ENCODE measurements at regions not wholly inside any gene's neighbourhood (a gene's known extent, or its start where the extent isn't known, plus 50 kb on each side); places are given as distances from the start of the nearest gene placed in this dataset.
"Not testable (repeated sequence)": the region's sequence is repeated elsewhere in the genome, so short reads cannot be mapped to it uniquely, and the experiment has no call there.

DNA sequence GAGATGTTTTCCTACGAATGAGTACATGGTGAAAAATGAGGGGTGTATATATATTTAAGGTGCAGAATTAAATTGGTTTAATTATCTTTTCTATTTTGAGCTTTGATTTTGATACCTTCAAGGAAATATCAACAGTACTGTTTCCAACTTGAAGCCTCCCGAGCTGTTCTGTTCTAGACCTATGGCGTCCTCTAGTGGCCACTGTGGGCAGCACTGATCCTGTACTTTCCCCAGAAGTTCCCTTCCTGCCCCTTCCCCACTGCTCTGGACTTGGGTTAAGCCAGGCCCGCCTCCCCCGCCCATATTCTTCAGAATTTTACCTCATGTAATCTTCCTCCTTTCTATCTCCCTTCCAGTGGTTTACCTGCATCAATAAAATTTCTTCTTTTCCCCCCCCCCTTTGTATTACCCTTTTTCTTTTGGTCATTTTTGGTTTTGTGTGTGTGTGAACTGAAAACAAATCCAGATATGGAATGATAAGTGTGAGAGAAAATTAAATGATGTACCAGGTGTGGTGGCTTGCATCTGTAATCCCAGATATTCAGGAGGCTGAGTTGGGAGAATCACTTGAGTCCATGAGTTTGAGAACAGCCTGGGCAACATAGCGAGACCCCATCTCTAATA, 1643.5 kb downstream of the TP53TG3F start:
- no peaks in the 10 kb centered on the region for H3K27me3 ChIP-seq (ENCODE audit: control insufficient read depth, insufficient read depth, low read length)
- no peak for DNase-seq (ENCODE audit: low read depth)
- no peaks in the 10 kb centered on the region for H3K36me3 ChIP-seq (ENCODE audit: control insufficient read depth, insufficient read depth, low read length)
- TF ChIP-seq, protein P1, sequence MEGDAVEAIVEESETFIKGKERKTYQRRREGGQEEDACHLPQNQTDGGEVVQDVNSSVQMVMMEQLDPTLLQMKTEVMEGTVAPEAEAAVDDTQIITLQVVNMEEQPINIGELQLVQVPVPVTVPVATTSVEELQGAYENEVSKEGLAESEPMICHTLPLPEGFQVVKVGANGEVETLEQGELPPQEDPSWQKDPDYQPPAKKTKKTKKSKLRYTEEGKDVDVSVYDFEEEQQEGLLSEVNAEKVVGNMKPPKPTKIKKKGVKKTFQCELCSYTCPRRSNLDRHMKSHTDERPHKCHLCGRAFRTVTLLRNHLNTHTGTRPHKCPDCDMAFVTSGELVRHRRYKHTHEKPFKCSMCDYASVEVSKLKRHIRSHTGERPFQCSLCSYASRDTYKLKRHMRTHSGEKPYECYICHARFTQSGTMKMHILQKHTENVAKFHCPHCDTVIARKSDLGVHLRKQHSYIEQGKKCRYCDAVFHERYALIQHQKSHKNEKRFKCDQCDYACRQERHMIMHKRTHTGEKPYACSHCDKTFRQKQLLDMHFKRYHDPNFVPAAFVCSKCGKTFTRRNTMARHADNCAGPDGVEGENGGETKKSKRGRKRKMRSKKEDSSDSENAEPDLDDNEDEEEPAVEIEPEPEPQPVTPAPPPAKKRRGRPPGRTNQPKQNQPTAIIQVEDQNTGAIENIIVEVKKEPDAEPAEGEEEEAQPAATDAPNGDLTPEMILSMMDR (IDR thresholded peaks at IDR 0.05; ENCODE audit: insufficient read depth, low read depth, low read length), result no peak
- no peak overlapping the region for H3K4me3 ChIP-seq (ENCODE audit: low read depth, low read length)
- CTCF ChIA-PET, result no interaction called here
- POLR2A ChIA-PET, result no interaction called here

DNA sequence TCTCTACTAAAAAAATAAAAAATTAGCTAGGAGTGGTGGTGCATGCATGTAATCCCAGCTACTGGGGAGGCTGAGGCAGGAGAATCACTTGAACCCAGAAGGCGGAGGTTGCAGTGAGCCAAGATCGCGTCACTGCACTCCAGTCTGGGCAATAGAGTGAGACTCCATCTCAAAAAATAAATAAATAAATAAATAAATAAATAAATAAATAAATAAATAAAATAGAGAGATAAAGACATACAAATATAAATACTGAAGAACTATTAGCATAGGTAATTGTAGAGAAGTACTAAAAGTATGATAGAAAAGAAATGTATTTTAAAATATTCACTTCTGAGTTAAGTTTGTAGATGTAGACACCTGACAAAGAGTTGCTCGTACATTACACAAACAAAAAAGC, 1652.4 kb downstream of the TP53TG3F start:
- H3K36me3 ChIP-seq (ENCODE audit: control insufficient read depth, insufficient read depth, low read length); DNase-seq (ENCODE audit: low read depth); POLR2A ChIA-PET; CTCF ChIA-PET; H3K27me3 ChIP-seq (ENCODE audit: control insufficient read depth, insufficient read depth, low read length); H3K4me3 ChIP-seq (ENCODE audit: low read depth, low read length): not testable (repeated sequence)

DNA sequence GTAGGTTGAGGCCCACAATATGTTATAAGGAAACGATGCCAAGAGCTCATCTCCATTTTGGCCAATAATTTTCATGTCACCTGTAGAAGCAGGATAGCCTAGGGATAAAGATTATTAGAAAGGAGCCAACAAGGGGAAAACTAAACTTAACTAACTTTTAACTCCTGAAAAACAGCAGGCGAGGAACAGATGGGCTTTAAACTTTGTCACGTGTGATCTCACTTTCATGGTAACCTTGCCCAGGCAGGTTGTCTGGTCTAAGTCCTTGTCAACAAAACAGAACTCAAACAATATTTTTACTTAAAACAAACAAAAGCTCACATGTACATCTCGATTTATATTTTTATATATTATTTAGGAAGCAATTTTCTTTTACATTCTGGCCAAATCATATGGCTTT, 1672.0 kb downstream of the TP53TG3F start:
- H3K4me3 ChIP-seq (ENCODE audit: low read depth, low read length), result no peak overlapping the region
- CTCF ChIA-PET, result no interaction called here
- no peaks in the 10 kb centered on the region for H3K27me3 ChIP-seq (ENCODE audit: control insufficient read depth, insufficient read depth, low read length)
- no peaks in the 10 kb centered on the region for H3K36me3 ChIP-seq (ENCODE audit: control insufficient read depth, insufficient read depth, low read length)
- POLR2A ChIA-PET, result no interaction called here
- TF ChIP-seq, protein P1 (IDR thresholded peaks at IDR 0.05; ENCODE audit: insufficient read depth, low read depth, low read length), result no peak
- no peak for DNase-seq (ENCODE audit: low read depth)

DNA sequence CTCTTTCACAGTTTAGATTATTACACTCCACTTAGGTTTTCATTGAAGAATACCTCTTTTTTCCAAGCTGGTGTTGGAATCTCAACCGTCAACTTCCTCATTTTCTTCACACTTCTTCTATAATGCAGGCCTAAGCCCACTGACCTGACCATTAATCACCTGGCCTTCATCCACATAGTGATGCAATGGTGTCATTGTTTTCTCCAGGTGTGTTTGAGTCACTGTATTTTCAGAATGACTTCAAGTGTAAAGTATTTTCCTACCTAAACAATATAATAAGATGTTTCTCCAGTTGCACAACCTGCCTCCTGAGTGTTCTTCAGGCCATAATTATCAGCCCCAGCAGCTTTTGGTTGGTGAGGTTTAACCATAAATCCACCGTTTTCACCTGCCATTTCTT, 1675.1 kb downstream of the TP53TG3F start:
- H3K4me3 ChIP-seq (ENCODE audit: low read depth, low read length), result no peak overlapping the region
- H3K27me3 ChIP-seq (ENCODE audit: control insufficient read depth, insufficient read depth, low read length), result no peaks in the 10 kb centered on the region
- no peaks in the 10 kb centered on the region for H3K36me3 ChIP-seq (ENCODE audit: control insufficient read depth, insufficient read depth, low read length)
- TF ChIP-seq, protein P1 (IDR thresholded peaks at IDR 0.05; ENCODE audit: insufficient read depth, low read depth, low read length), result no peak
- DNase-seq (ENCODE audit: low read depth), result no peak
- ChIA-PET POLR2A (no interaction called here), CTCF (no interaction called here)

DNA sequence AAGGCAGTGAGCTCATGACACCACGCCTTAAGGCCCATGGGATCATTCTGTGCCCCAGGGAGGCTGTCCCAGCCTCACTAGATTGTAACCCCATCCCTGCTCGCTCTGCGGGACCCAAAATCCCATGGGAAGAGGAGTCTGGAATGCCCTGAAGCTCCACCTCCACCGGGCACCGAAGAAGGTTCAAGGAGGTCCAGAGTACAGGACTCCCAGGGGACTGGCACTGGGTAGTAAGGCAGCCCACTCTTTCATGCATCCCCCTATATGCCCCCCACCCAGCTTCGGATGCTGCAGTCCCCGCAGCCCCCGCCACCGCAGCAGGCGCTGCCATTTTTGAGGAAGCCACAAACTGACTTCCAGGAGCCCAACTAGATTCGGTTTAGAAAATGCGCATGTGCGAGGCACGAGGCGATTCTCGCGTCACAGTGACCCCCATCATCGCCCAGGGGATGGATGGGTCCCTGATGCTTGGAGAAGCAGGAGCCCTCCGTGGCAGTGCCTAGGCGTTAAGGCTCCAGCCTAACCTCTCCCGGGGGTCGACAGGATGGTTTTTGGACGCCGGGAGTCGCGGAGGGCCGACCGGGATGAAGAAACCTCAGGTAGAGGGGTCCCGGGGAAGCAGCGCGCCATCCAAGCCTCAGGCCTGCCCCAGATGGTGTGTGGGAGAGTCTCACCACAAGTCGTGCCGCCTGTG, 1681.0 kb downstream of the TP53TG3F start:
- TF ChIP-seq, protein P1 (IDR thresholded peaks at IDR 0.05; ENCODE audit: insufficient read depth, low read depth, low read length), result no peak
- no peaks in the 10 kb centered on the region for H3K36me3 ChIP-seq (ENCODE audit: control insufficient read depth, insufficient read depth, low read length)
- POLR2A ChIA-PET, result no interaction called here
- DNase-seq (ENCODE audit: low read depth), result no peak
- CTCF ChIA-PET, result no interaction called here
- H3K27me3 ChIP-seq (ENCODE audit: control insufficient read depth, insufficient read depth, low read length), result no peaks in the 10 kb centered on the region
- H3K4me3 ChIP-seq (ENCODE audit: low read depth, low read length), result no peak overlapping the region

DNA sequence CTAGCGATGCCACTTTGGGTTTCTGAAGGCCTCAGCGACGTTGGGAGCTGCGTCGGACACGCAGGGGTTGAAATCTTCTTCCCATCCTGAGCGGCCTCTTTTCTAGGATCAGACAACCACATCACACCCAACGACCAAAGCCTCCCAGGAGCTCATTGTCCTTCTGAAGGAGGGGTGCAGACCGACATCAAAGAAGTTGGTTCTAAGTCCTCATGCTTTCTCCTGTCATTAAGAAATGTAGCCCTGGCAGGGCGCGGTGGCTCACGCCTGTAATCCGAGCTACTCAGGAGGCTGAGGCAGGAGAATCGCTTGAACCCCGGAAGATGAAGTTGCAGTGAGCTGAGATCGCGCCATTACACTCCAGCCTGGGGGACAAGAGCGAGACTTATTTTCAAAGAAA, 1681.9 kb downstream of the TP53TG3F start:
- Histone ChIP-seq H3K27me3 (ENCODE audit: control insufficient read depth, insufficient read depth, low read length) (no peaks in the 10 kb centered on the region), H3K4me3 (ENCODE audit: low read depth, low read length) (no peak overlapping the region), H3K36me3 (ENCODE audit: control insufficient read depth, insufficient read depth, low read length) (no peaks in the 10 kb centered on the region)
- ChIA-PET POLR2A (no interaction called here), CTCF (no interaction called here)
- DNase-seq (ENCODE audit: low read depth), result no peak
- TF ChIP-seq, protein P1 (IDR thresholded peaks at IDR 0.05; ENCODE audit: insufficient read depth, low read depth, low read length), result no peak
